ENCODE measurements at regions not wholly inside any gene's neighbourhood (a gene's known extent, or its start where the extent isn't known, plus 50 kb on each side); places are given as distances from the start of the nearest gene placed in this dataset.

GRCh38 chr20:60073504-60073903 is 115.3 kb downstream of the CDH26 start:
- no peak for DNase-seq
- Mint-ChIP-seq H3K27ac (no peak overlapping the region), H3K9me3 (no peaks in the 10 kb centered on the region), H3K36me3 (peaks cover 0 to 10% (median 2%) of the 10 kb centered on the region in 3 donors), H3K4me1 (peaks cover 6 to 8% (median 8%) of the 10 kb centered on the region in 3 donors), H3K27me3 (no peaks in the 10 kb centered on the region), H3K4me3 (no peak overlapping the region)
- Histone ChIP-seq H3K27me3 (ENCODE audit: insufficient read depth, low read length, poor library complexity, severe bottlenecking) (no peaks in the 10 kb centered on the region), H3K4me3 (ENCODE audit: low read length) (no peak overlapping the region), H3K4me1 (ENCODE audit: insufficient read depth, low read length) (no peaks in the 10 kb centered on the region), H3K27ac (ENCODE audit: low read depth, low read length) (no peak overlapping the region), H3K36me3 (ENCODE audit: insufficient read depth, low read length) (no peaks in the 10 kb centered on the region), H3K9me3 (ENCODE audit: low read length) (no peaks in the 10 kb centered on the region)
- CTCF ChIA-PET: no interaction called here
- POLR2A ChIA-PET: no interaction called here

DNA sequence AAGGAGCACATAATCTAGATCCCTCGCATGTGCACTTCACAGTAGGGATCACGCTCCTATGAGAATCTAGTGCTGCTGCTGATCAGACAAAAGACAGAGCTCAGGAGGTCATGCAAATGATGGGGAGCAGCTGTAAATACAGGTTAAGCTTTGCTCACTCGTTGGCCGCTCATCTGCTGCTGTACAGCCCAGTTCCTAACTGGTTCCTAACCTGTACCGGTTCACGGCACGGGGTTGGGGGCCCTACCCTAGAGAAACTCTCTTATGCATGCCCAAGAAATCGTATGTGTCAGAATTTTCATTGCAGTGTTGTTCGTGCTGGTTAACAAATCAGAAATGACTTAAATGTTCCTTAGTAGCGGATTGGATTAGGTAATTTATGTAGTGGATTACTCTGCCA is 116.1 kb downstream of the CDH26 start:
- no peaks in the 10 kb centered on the region for H3K27me3 Mint-ChIP-seq

GRCh38 chr20:60078351-60079250 is 120.4 kb downstream of the CDH26 start:
- Mint-ChIP-seq H3K27ac (peak overlapping the region in 1 of 8 donors; percentile 39), H3K36me3 (no peaks in the 10 kb centered on the region), H3K27me3 (peaks cover 0 to 5% of the 10 kb centered on the region in 2 donors), H3K4me3 (no peak overlapping the region), H3K4me1 (peaks cover 6 to 8% (median 7%) of the 10 kb centered on the region in 3 donors), H3K9me3 (no peaks in the 10 kb centered on the region)
- H3K27ac ChIP-seq (ENCODE audit: low read depth, low read length): no peak overlapping the region
- DNase-seq: no peak
- no peaks in the 10 kb centered on the region for H3K36me3 ChIP-seq (ENCODE audit: insufficient read depth, low read length)
- no peak overlapping the region for H3K4me3 ChIP-seq (ENCODE audit: low read length)
- CTCF ChIA-PET: no interaction called here
- H3K4me1 ChIP-seq (ENCODE audit: insufficient read depth, low read length): no peaks in the 10 kb centered on the region
- H3K9me3 ChIP-seq (ENCODE audit: low read length): no peaks in the 10 kb centered on the region
- POLR2A ChIA-PET: no interaction called here
- no peaks in the 10 kb centered on the region for H3K27me3 ChIP-seq (ENCODE audit: insufficient read depth, low read length, poor library complexity, severe bottlenecking)

More for the DNA sequence above, 116.1 kb downstream of the CDH26 start:
- ChIA-PET POLR2A (no interaction called here), CTCF (no interaction called here)
- Histone ChIP-seq H3K36me3 (ENCODE audit: insufficient read depth, low read length) (no peaks in the 10 kb centered on the region), H3K9me3 (ENCODE audit: low read length) (no peaks in the 10 kb centered on the region), H3K27me3 (ENCODE audit: insufficient read depth, low read length, poor library complexity, severe bottlenecking) (no peaks in the 10 kb centered on the region), H3K4me1 (ENCODE audit: insufficient read depth, low read length) (no peaks in the 10 kb centered on the region), H3K27ac (ENCODE audit: low read depth, low read length) (no peak overlapping the region), H3K4me3 (ENCODE audit: low read length) (no peak overlapping the region)
- H3K4me3 Mint-ChIP-seq: no peak overlapping the region
- peak overlapping the region in 1 of 8 donors; percentile 13 for H3K27ac Mint-ChIP-seq
- H3K4me1 Mint-ChIP-seq: peaks cover 6 to 8% (median 8%) of the 10 kb centered on the region in 3 donors
- H3K36me3 Mint-ChIP-seq: peaks cover 0 to 10% (median 2%) of the 10 kb centered on the region in 3 donors
- no peaks in the 10 kb centered on the region for H3K9me3 Mint-ChIP-seq
- no peak for DNase-seq

DNA sequence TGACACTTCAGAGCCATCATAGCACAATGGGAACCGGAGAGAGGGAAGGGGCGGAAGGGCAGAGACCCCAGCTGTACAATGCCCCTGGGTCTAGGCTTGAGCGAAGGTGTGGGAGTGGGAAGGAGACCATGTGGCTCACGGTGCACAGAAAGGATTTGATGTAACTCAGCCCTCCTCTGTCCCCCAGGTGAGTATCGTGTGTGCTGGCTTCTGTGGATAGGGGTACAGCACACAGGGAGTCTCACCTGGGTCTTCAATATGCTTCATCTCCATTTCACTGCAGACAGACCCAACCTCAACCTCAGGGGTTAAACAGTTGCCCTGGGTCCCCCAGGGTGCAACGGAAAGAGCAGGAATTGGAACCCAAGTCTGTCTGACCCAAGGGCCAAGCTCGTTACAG is 122.2 kb downstream of the CDH26 start:
- no peak overlapping the region for H3K4me3 Mint-ChIP-seq
- CTCF ChIA-PET: no interaction called here
- DNase-seq: no peak
- H3K4me1 Mint-ChIP-seq: peaks cover 0 to 3% (median 3%) of the 10 kb centered on the region in 3 donors
- no peaks in the 10 kb centered on the region for H3K9me3 Mint-ChIP-seq
- H3K4me3 ChIP-seq (ENCODE audit: low read length): no peak overlapping the region
- H3K36me3 Mint-ChIP-seq: no peaks in the 10 kb centered on the region
- H3K27me3 ChIP-seq (ENCODE audit: insufficient read depth, low read length, poor library complexity, severe bottlenecking): no peaks in the 10 kb centered on the region
- peak overlapping the region in 1 of 8 donors; percentile 39 for H3K27ac Mint-ChIP-seq
- peaks cover 2 to 5% of the 10 kb centered on the region in 2 donors for H3K27me3 Mint-ChIP-seq
- H3K4me1 ChIP-seq (ENCODE audit: insufficient read depth, low read length): no peaks in the 10 kb centered on the region
- H3K9me3 ChIP-seq (ENCODE audit: low read length): no peaks in the 10 kb centered on the region
- no peak overlapping the region for H3K27ac ChIP-seq (ENCODE audit: low read depth, low read length)
- no peaks in the 10 kb centered on the region for H3K36me3 ChIP-seq (ENCODE audit: insufficient read depth, low read length)
- POLR2A ChIA-PET: no interaction called here

DNA sequence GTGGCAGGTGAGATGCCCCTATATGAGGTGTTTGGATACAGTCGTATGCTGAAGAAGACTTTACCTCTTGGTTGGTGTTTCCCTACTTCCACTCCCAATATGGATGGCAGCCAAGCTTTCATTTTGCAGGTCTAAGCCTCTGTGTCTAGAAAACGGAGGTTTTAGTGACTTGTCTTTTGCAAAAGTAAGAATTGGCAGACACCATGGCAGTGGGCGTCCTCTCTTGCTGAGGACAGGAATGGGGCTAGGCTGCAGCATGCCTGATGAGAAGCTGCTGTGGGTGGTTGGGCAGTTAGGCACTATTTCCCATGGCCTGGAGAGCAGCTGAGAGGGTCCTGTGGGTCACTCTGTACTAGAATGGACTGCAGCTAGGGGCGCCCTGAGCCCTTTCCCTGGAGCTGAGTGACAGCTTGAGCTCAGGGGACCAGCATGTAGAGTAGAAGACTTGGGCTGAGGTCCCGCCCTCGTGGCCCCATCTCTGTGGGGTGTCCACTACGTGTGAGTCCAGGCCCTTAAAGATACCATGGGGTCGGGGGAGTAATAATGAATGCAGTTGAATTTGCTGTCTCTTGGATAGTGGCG is 127.4 kb downstream of the CDH26 start:
- no peak for DNase-seq
- H3K27me3 ChIP-seq (ENCODE audit: insufficient read depth, low read length, poor library complexity, severe bottlenecking): no peaks in the 10 kb centered on the region
- H3K4me3 ChIP-seq (ENCODE audit: low read length): no peak overlapping the region
- H3K36me3 Mint-ChIP-seq: peaks cover 0 to 9% (median 2%) of the 10 kb centered on the region in 3 donors
- H3K27ac Mint-ChIP-seq: no peak overlapping the region
- H3K9me3 ChIP-seq (ENCODE audit: low read length): no peaks in the 10 kb centered on the region
- peaks cover 0 to 11% (median 9%) of the 10 kb centered on the region in 3 donors for H3K4me1 Mint-ChIP-seq
- no peak overlapping the region for H3K27ac ChIP-seq (ENCODE audit: low read depth, low read length)
- H3K36me3 ChIP-seq (ENCODE audit: insufficient read depth, low read length): no peaks in the 10 kb centered on the region
- CTCF ChIA-PET: no interaction called here
- POLR2A ChIA-PET: no interaction called here
- peaks cover 9 to 39% of the 10 kb centered on the region in 2 donors for H3K27me3 Mint-ChIP-seq
- H3K9me3 Mint-ChIP-seq: no peaks in the 10 kb centered on the region
- no peak overlapping the region for H3K4me3 Mint-ChIP-seq
- H3K4me1 ChIP-seq (ENCODE audit: insufficient read depth, low read length): no peaks in the 10 kb centered on the region

DNA sequence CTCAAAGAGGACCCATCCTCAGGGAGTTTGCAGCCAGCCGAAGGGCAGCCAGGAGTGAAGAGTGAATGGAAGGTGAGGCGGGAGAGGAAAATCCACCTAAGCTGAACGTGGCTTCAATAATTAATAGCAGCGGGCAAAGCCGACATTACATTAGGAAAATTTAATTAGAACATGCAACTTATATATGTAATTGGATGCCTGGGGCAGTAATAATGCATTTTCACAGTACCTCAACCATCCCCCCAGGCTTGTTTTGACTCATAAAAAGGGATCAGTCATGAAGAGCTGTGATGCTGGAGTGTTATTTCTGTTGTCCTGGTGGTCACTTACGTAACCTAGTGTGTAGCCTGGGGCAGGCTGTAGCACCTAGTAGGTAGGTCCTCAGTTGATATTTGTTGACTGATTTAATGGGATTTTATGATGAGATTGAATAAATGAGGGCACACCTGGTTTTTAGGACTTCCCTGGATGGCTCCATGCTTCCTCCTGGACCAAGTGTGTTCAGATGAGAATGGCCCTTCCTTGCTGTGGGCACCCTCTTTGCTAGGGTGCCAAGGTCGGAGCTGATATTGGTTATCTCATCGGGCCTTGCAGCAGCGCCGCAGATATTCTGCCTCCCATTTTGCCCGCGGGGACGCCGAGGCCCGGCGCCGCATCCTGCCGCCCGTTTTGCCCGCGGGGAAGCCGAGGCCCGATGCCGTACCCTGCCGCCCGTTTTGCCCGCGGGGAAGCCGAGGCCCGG is 128.8 kb downstream of the CDH26 start:
- peaks cover 0 to 12% (median 2%) of the 10 kb centered on the region in 3 donors for H3K36me3 Mint-ChIP-seq
- H3K9me3 Mint-ChIP-seq: no peaks in the 10 kb centered on the region
- CTCF ChIA-PET: no interaction called here
- H3K27me3 ChIP-seq (ENCODE audit: insufficient read depth, low read length, poor library complexity, severe bottlenecking): no peaks in the 10 kb centered on the region
- H3K27ac ChIP-seq (ENCODE audit: low read depth, low read length): no peak overlapping the region
- H3K27me3 Mint-ChIP-seq: peaks cover 9 to 41% of the 10 kb centered on the region in 2 donors
- H3K36me3 ChIP-seq (ENCODE audit: insufficient read depth, low read length): no peaks in the 10 kb centered on the region
- POLR2A ChIA-PET: no interaction called here
- peak overlapping the region in 1 of 8 donors; percentile 18 for H3K27ac Mint-ChIP-seq
- no peak for DNase-seq
- H3K4me3 ChIP-seq (ENCODE audit: low read length): no peak overlapping the region
- H3K9me3 ChIP-seq (ENCODE audit: low read length): no peaks in the 10 kb centered on the region
- H3K4me1 Mint-ChIP-seq: peaks cover 0 to 11% (median 9%) of the 10 kb centered on the region in 3 donors
- no peaks in the 10 kb centered on the region for H3K4me1 ChIP-seq (ENCODE audit: insufficient read depth, low read length)
- H3K4me3 Mint-ChIP-seq: peak overlapping the region; percentile 23 to 63 (median 41)

- no peak for DNase-seq
- Mint-ChIP-seq H3K27me3 (peaks cover 9 to 40% of the 10 kb centered on the region in 2 donors), H3K4me1 (peaks cover 0 to 11% (median 9%) of the 10 kb centered on the region in 3 donors), H3K27ac (peak overlapping the region in 1 of 8 donors; percentile 72), H3K36me3 (peaks cover 0 to 12% (median 2%) of the 10 kb centered on the region in 3 donors), H3K9me3 (peaks cover 0 to 3% (median 0%) of the 10 kb centered on the region in 5 donors), H3K4me3 (peak overlapping the region; percentile 34 to 81 (median 76))
- no peaks in the 10 kb centered on the region for H3K36me3 ChIP-seq (ENCODE audit: insufficient read depth, low read length)
- ChIA-PET CTCF (no interaction called here), POLR2A (no interaction called here)
- H3K27ac ChIP-seq (ENCODE audit: low read depth, low read length): no peak overlapping the region
- H3K4me3 ChIP-seq (ENCODE audit: low read length): no peak overlapping the region
- no peaks in the 10 kb centered on the region for H3K9me3 ChIP-seq (ENCODE audit: low read length)
- H3K4me1 ChIP-seq (ENCODE audit: insufficient read depth, low read length): no peaks in the 10 kb centered on the region
- H3K27me3 ChIP-seq (ENCODE audit: insufficient read depth, low read length, poor library complexity, severe bottlenecking): no peaks in the 10 kb centered on the region
Measured at GRCh38 chr20:60087563-60088105, 129.4 kb downstream of the CDH26 start.
